GM18511 (cell line): ENCODE measurements at regions not wholly inside any gene's neighbourhood (a gene's known extent, or its start where the extent isn't known, plus 50 kb on each side); places are given as distances from the start of the nearest gene placed in this dataset.

Source experiments
- ATAC-seq: cut with Tn5 transposase; IDR thresholded peaks from one replicate; pipeline ENCODE4 v1.9.1; 2021; ENCODE audit warnings: mild to moderate bottlenecking, moderate library complexity; ENCODE audit not compliant: unreplicated experiment

DNA sequence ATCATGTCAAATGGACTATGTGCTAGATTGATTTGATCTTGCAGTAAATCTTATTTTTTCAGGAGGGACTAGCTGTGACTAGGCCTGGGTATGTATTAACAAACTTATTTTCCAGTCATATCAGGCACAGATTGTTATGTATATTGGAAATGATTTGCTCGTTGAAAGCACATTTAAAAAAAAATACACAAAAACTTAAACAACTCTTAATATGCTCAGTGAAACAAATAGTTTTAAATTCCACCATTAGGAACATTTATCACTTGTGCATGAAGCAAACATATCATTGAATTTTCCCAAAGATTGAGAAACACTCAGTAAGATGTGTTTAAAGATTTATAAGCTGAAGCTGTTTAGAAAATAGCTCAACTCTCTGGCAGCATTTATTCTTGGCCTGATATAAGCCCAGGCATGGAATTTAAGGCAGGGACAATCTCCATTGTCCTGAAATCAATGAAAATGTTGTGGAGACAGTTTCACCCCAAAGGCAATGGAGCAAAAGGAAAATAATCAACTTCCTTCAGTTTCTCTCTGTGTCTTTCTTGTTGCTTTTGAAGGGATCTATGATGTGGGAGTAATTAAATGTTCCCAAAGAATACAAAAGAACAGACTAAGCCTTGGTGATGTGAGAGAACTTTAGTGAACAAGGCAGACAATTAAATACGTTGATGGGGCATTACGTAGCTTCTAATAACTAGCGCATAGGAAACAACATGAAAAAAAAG is 250.3 kb downstream of the GPR37 start:
- ATAC-seq, result no peak

DNA sequence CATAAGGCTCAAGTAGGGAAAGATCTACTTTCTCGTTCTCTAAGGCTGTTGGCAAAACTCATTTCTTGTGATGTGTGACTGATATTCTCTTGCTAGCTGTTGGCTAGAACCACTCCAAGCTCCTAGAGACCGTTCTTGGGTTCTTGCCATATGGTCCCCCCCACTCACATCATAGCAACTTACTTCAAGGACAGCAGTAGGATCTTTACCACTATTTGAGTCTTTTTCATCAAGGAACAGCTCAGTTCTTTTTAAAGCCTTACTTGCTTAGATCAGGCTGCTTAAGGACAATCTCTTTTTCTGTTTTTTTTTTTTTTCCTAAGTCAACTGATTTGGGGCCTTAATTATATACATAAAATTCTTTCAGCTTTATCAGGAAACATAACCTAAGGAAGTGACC is 251.1 kb downstream of the GPR37 start:
- ATAC-seq, result no peak

DNA sequence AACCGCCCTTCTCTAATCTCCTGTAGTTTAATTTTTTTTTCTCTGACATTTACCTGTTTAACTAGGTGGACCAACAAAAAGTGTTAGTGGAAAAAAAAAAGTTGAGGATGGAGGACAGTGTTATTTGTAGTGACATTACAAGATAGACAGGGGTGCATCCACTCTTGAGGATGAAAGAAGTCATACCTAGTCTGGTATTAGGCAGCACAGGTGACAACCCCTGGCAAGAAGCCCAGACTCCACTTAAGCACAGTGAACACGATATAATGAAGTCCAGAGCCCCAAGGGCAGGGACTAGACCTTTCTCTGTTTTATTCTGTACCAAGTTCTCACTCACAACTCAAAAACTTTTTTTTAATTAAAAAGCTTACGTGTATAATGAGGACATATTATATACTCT is 268.4 kb downstream of the GPR37 start:
- ATAC-seq, result no peak

DNA sequence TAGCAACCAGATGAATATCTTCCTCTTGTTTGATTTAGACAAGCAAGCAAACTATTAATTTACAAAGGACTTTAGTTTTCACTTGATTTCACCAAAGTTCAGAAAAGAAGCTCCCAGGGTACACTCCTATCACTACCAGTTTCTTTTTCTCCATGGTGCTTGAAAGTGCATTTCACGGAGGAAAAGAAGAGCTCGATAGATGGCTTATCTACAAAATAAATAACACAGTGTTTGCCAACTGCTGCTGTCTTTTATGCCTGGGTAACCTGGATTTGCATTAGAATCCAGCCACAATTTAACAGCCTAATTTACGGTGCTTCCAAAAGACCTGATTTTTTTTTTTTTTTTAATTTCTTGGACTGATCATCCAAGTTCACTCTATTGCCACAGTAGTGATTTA is 275.7 kb downstream of the GPR37 start:
- ATAC-seq, result no peak

DNA sequence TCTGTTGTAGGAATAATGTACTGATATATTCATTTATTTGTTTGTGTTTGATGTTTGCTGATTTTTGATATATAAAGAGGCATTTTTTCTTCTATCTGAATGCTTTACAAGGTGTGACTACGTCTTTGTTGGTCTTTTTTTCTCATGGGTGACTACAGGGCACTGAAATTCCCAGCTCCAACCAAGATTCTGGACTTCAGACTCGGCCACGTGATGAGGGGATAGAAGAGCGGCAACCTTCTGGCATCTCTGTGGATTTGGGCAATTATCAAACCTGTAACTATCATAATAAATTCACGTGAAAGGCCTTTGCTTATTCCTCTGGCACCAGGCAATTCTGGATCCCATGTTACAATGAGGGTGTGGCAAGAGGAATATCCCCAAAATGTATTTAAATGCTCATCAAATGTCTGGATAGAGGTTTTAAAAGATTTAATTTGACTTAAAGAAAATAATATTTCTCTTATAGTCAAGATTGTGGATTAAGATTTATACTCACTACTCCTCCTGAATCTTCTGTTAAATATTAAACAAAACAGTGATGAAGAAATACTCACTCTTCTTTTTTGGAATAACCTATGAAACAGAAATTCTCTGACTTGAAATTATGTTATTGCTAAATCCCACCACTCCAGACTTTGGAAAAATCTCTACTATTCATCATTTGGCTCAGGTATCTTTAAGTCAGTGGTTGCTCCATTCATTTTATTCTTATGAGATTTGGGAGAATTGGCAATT is 276.3 kb downstream of the GPR37 start:
- no peak for ATAC-seq

DNA sequence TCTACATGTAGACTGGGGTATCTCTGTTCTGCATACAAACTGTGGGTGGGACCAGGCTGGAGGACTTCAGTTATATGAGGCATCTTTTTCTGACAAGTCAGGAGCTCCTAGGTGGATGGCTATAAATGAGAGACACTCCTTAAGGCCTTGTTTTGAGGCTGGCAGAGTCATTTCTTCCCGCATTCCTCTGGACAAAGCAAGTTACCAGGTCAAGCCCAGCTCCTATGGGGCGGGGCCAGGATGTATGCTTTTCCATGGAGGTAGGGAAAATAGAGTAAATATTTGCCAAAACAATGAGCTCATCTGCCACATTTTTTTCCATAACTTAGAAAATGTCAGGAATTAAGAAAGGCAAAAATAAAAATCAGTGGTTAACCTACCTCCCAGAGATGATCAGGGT is 283.4 kb downstream of the GPR37 start:
- ATAC-seq, result no peak

DNA sequence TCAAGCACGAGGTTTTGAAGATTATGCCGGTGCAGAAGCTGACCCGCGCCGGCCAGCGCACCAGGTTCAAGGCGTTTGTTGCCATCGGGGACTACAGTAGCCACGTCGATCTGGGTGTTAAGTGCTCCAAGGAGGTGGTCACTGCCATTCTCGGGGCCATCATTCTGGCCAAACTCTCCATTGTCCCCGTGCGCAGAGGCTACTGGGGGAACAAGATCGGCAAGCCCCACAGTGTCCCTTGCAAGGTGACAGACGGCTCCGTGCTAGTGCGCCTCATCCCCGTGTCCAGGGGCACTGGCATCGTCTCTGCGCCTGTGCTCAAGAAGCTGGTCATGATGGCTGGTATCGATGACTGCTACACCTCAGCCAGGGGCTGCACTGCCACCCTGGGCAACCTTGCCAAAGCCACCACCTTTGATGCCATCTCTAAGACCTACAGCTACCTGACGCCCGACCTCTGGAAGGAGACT is 284.7 kb downstream of the GPR37 start:
- ATAC-seq, result no peak

DNA sequence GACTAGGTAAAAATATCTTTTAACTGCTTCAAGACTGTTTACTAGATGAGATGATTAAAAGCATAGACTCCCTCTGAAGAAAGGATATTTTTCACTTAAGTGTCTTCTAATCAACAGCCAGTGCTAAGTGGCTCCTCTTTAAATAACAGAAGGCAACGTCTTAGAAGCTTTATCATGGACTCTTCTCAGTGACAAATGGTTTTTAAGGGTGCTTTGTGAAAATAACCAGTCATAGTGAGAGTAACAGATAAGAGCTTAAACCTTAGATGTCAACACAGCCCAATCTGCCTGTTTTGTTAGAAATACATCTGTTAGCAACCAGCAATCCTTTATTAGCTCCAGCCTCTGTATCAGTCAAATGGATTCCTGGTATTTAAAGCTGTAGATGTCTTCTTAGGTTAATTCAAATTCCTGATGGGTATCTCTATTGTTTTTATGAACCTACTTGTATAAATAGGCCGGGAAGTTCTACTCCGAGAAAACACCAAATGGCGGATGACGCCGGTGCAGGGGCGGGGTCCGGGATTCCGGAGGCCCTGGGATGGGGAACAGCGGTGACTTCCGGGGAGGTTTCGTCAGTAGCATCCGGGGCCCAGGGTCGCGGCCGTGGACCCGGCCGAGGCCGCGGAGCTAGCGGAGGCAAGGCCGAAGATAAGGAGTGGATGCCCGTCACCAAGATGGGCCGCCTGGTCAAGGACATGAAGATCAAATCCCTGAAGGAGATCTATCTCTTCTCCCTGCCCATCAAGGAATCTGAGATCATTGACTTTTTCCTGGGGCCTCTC is 285.4 kb downstream of the GPR37 start:
- no peak for ATAC-seq

DNA sequence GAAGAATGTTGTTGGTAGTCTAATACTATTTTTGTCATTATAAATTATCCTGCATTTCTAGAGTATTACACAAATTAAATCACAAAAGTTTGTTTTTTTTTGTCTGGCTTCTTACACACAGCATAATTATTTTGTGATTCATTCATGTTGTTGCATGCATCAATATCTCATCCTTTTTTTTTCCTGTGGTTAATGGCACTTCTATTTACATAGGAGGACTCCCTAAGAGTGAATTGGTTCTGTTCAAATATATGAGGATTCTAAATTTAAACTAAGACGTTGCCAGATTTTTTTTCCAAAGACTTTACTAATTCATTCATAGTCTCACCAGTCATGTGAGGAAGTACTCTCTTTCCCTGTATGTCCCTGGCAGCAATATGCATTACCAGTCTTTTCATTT is 303.3 kb downstream of the GPR37 start:
- ATAC-seq, result no peak

DNA sequence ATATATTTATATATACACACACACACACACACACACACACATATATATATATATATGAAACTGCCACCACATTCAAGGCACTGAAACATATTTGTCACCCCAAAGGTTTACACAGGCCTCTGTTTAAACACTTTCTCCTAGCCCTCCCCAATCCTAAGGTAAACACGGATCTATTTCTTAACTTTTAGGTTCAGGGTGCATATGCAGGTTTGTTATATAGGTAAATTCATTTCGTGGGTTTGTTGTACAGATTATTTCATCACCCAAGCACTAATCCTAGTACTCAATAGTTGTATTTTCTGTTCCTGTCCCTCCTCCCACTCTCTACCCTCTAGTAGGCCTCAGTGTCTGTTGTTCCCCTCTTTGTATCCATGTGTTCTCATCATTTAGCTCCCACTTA is 305.0 kb downstream of the GPR37 start:
- ATAC-seq, result no peak

DNA sequence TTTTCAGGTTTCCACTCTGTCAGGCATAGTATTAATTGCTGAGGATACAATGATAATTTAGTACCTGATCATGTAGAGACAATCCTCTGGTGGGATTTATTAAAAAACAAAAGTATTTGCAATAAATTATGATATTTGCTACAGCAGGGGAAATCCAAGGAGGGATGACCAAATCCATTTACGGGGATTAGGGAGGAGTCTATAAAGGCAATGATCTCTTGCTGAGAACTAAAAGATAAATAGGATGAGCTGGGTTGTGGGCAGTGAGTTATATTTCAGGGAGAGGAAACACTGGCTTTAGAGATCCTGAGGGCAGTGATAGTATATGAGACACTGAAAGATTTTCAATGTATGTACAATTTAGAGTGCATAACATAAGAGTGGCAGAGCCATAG is 305.5 kb downstream of the GPR37 start:
- ATAC-seq, result no peak

DNA sequence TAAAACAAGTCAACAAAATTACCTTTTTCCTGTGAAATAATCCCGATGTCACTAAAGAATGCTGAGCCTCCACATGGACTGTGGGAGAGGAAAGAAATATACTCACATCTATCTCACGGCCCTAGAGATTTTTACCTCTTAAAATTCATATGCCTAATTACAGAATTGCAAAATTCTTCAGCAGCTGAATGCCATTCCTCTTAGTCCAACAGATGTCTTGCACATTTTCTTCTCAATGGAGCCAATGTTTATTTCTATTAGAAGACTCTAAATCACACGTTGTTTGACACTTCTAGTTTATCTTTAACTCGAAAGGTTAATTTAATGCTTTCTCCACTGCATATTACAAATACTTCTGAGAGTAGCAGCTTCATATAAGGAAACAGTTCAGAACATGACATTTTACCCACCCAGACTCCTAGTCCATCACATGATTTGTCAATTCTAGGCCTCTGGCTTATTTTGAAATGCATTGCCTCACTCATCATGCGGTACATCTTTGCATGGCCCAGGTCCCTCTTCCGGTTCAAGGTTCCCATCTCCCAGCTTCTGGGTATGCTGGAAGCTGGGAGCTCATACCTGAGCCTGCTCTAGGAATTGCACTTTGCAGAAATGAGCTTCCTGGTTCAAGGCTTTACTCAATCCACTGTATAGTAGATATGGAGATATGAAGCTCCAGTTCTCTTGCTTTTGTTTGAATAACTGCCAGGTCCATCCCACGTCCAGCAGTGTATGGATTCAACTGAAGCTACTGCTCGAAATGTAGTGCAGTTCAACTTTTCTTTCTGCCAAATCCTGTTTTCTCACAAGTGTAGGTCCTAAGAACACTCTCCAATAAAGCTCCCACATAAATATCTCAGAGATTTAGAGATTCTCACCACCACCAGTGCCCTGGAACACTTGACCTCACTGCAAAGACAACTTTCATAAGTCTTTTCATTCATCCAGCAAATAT is 306.2 kb downstream of the GPR37 start:
- no peak for ATAC-seq

DNA sequence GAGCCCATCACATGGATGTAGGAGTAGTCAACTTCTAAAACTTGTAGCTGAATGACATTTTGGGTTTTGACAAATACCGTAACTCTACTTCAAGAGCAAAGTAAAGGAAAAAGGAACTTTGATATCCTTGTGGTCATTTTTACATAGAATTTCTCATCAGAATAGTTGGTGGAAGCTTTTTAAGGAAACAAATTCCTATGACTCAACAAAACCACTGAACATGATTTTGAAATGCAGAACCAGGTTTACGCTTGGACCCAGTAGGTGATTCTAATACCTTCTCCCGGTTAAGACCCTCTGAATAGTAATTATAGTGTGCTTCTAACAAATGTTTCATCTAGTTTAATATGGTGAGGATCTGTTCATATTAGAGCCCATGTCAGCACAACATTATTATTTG is 307.8 kb downstream of the GPR37 start:
- no peak for ATAC-seq

DNA sequence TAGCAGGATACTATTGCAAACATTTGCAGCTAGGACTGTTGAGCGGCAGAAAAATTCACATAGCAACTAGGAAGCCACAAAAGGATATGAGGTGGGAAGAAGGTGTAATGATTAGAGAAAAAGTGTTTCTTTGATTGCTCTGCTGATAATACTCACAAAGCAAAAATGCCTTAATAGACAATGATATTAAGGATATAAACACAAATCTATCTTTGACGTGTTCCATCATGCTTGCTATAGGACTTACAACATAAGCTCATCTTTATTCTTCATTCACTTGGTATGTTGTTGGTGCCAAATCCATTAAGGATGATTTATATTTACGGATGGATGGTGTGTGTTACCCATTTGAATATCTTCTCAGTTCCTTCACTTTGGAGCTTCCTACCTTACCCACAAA is 309.3 kb downstream of the GPR37 start:
- no peak for ATAC-seq

DNA sequence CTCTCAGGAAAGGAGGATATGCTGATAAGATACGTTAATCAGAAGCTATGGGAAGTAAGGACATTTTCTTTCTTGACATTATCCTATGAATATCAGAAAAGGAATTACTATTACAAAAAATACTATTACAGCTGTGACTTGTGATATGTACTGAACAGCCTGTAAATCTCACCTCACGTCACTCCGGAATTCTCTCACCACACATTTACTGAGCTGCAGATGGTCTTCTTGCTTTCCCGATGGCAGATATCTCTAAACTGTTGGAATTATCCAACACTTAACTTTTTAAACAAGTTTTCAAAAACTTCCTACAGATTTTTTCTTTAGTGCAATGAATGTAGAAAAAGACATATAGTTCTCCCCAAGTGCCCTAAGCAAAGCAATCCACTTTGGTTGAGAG is 313.4 kb downstream of the GPR37 start:
- ATAC-seq, result no peak

DNA sequence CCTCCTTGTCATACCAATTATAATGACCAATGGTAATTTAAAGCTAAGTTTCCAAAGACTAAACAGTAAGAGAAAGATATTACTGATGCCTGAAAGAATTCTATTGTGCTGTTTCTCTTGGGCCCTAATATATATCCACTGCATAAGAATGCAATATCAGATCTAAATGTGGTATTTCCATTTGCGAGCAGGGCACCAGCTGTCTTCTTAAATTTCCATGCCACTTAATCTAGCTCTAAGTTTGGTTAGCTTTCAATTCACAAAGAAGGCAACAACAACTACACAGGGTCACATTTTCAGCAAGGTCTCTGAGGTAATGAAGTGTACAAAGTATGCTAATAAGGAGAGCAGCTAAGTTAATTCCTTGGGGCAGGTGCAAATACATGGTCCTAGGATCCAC is 315.7 kb downstream of the GPR37 start:
- ATAC-seq, result no peak

DNA sequence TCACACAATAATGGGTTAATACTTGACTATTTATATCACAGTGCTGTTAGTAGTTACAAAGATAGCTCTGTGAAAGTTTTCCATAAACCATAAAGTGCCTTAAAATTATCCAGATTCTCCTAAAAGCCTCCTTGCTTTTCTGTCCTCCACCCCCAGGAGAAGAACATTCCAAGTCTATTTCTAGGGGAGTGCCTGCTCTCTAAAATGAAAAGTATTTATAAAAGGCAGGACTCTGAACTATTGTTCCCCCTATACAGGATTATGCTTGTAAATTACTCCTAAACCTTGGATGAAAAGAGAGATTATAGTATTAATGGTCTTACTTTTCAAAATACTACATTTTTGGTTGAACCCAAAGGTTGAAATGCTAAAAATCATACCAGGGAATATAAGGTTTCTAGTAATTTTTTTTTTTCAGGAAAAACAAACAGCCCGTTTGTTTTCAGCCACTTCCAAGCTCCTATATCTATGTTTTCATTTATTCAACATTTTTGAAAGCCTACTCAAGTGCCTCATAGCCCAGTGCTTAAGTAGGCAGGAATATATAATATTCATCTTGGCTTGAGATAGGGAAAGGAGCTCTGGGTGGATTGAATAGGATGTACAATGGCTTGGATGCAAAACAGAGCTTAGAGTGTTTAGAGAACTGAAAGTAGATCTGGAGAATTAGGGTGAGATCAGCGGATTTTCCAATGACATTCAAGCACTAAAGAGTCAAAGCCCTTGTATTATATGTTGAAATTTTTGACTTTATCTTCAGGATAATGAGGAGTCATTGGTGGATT is 320.7 kb downstream of the GPR37 start:
- ATAC-seq, result no peak

DNA sequence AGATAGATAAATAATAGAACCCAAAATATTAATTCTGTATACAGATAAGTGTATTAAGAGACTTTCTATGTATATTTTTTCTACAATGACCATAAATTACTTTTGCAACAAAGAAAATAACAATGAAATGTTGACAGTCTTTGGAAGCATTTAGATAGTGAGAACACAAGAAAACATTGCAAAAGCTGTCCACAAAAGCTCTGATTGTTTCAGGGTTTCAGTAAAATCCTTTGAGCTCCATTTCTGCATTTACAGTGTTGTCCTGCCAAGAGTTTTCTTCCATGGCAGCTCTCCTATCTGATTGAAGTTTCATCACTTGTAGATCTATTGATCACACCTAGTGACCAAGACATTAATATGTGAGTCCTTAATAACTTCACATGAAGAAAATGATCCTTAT is 321.8 kb downstream of the GPR37 start:
- ATAC-seq, result no peak

DNA sequence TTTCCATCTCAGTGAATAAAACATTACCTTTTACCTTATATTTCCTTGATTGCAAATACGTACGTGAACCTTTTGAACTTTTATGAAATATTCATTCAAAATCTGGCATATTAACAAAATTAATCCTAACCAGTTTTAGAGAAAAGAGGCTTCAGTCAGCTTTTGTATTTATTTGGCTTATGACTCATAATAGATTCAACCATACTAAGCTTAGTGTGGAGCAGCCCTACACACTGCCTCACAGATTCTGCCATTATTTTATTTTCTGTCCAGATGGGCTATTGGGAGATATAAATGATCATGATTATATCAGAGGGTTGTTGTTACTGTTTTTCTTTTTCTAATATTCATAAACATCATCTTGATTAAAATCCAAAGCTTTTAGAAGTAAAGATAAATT is 325.5 kb downstream of the GPR37 start:
- no peak for ATAC-seq

DNA sequence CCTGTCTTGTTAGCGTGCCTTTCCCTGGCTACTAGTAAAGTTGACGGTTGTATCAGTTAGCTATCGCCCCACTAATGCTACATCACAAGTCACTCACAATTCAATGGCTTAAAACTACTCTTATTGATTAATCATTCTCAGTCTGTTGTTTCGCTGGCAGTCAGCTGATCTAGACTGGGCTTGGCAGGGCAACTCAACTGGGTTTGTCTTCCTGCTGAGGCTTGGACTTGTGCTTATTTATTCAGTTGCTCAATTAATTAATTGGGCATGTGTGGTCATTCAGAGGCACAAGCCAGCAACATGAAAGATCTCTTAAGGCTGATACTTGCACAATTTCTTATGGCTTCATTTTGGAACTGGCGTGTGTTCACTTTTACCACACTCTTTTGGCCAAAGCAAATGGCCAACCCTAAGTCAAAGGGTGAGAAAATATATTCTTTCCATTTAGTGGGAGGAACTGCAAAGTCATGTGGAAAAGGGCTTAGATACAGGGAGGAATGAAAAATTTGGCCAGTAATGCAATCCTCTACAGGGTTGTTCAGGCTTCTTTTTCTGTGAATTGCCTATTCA is 333.5 kb downstream of the GPR37 start:
- no peak for ATAC-seq
